Activated naive CD8-positive, alpha-beta T cell treated with anti-CD3 and anti-CD28 coated beads, Interleukin-2, amount 50 U/mL, for 24 hours (primary cell): ENCODE measurements at regions not wholly inside any gene's neighbourhood (a gene's known extent, or its start where the extent isn't known, plus 50 kb on each side); places are given as distances from the start of the nearest gene placed in this dataset.
"Not testable (repeated sequence)": the region's sequence is repeated elsewhere in the genome, so short reads cannot be mapped to it uniquely, and the experiment has no call there.

ENCODE experiments used
- ATAC-seq: fragments of 150-1000 bp; cut with Tn5 transposase; one replicate; pipeline ENCODE4 v1.10.0; 2021
- DNase-seq: peaks from one replicate; pipeline ENCODE4 v3.0.0; 2021
- H3K27ac Mint-ChIP-seq: one replicate; pipeline ENCODE4 v1.8.0; 2021; ENCODE audit warnings: mild to moderate bottlenecking, mixed read lengths
- H3K27me3 Mint-ChIP-seq: one replicate; pipeline ENCODE4 v1.8.0; 2021; ENCODE audit warnings: mixed read lengths
- H3K36me3 Mint-ChIP-seq: one replicate; pipeline ENCODE4 v1.8.0; 2021; ENCODE audit warnings: low read depth, mixed read lengths
- H3K4me1 Mint-ChIP-seq: one replicate; pipeline ENCODE4 v1.8.0; 2021; ENCODE audit warnings: mixed read lengths
- H3K4me3 Mint-ChIP-seq: one replicate; pipeline ENCODE4 v1.8.0; 2021; ENCODE audit warnings: mild to moderate bottlenecking, moderate library complexity, mixed read lengths
- H3K9me3 Mint-ChIP-seq: one replicate; pipeline ENCODE4 v1.8.0; 2021; ENCODE audit warnings: mixed read lengths

GRCh38 chr14:84975241-84975902 is 554.6 kb upstream of the FLRT2 start:
- peaks cover 17% of the 10 kb centered on the region for H3K9me3 Mint-ChIP-seq

GRCh38 chr14:84976805-84977204 is 553.1 kb upstream of the FLRT2 start:
- Mint-ChIP-seq H3K36me3 (no peaks in the 10 kb centered on the region), H3K27me3 (no peaks in the 10 kb centered on the region), H3K4me3 (no peak overlapping the region), H3K4me1 (no peaks in the 10 kb centered on the region), H3K27ac (no peak overlapping the region), H3K9me3 (peaks cover 14% of the 10 kb centered on the region)
- DNase-seq (no peak), ATAC-seq (no peak)

More at GRCh38 chr14:84975241-84975902, 554.6 kb upstream of the FLRT2 start:
- no peaks in the 10 kb centered on the region for H3K27me3 Mint-ChIP-seq
- H3K27ac Mint-ChIP-seq, result no peak overlapping the region
- DNase-seq (no peak), ATAC-seq (no peak)
- no peak overlapping the region for H3K4me3 Mint-ChIP-seq
- H3K4me1 Mint-ChIP-seq, result no peaks in the 10 kb centered on the region
- no peaks in the 10 kb centered on the region for H3K36me3 Mint-ChIP-seq

GRCh38 chr14:84987042-84987441 is 542.9 kb upstream of the FLRT2 start:
- H3K27me3 Mint-ChIP-seq, result no peaks in the 10 kb centered on the region
- no peak overlapping the region for H3K27ac Mint-ChIP-seq
- H3K9me3 Mint-ChIP-seq, result peaks cover 10% of the 10 kb centered on the region
- no peak overlapping the region for H3K4me3 Mint-ChIP-seq
- DNase-seq, result no peak
- no peaks in the 10 kb centered on the region for H3K4me1 Mint-ChIP-seq
- ATAC-seq, result no peak
- H3K36me3 Mint-ChIP-seq, result no peaks in the 10 kb centered on the region

GRCh38 chr14:84988357-84988756 is 541.6 kb upstream of the FLRT2 start:
- Mint-ChIP-seq H3K9me3 (peaks cover 8% of the 10 kb centered on the region), H3K4me3 (no peak overlapping the region), H3K27ac (no peak overlapping the region), H3K36me3 (no peaks in the 10 kb centered on the region), H3K4me1 (no peaks in the 10 kb centered on the region), H3K27me3 (no peaks in the 10 kb centered on the region)
- DNase-seq (no peak), ATAC-seq (no peak)

GRCh38 chr14:84991021-84991420 is 538.9 kb upstream of the FLRT2 start:
- no peaks in the 10 kb centered on the region for H3K4me1 Mint-ChIP-seq
- no peak overlapping the region for H3K27ac Mint-ChIP-seq
- no peak for DNase-seq
- H3K36me3 Mint-ChIP-seq, result no peaks in the 10 kb centered on the region
- no peak overlapping the region for H3K4me3 Mint-ChIP-seq
- peaks cover 10% of the 10 kb centered on the region for H3K9me3 Mint-ChIP-seq
- no peaks in the 10 kb centered on the region for H3K27me3 Mint-ChIP-seq
- no peak for ATAC-seq

GRCh38 chr14:84998216-84998615 is 531.7 kb upstream of the FLRT2 start:
- Mint-ChIP-seq H3K27me3 (no peaks in the 10 kb centered on the region), H3K36me3 (no peaks in the 10 kb centered on the region), H3K4me1 (no peaks in the 10 kb centered on the region), H3K9me3 (peaks cover 11% of the 10 kb centered on the region), H3K4me3 (no peak overlapping the region), H3K27ac (no peak overlapping the region)
- DNase-seq (no peak), ATAC-seq (no peak)

GRCh38 chr14:85002846-85003245 is 527.1 kb upstream of the FLRT2 start:
- ATAC-seq (no peak), DNase-seq (no peak)
- H3K9me3 Mint-ChIP-seq, result peaks cover 5% of the 10 kb centered on the region
- H3K36me3 Mint-ChIP-seq, result no peaks in the 10 kb centered on the region
- H3K27me3 Mint-ChIP-seq, result no peaks in the 10 kb centered on the region
- H3K27ac Mint-ChIP-seq, result no peak overlapping the region
- H3K4me1 Mint-ChIP-seq, result no peaks in the 10 kb centered on the region
- no peak overlapping the region for H3K4me3 Mint-ChIP-seq

GRCh38 chr14:85003805-85004204 is 526.1 kb upstream of the FLRT2 start:
- Mint-ChIP-seq H3K27me3 (no peaks in the 10 kb centered on the region), H3K4me1 (no peaks in the 10 kb centered on the region), H3K9me3 (peaks cover 5% of the 10 kb centered on the region), H3K27ac (no peak overlapping the region), H3K4me3 (no peak overlapping the region), H3K36me3 (no peaks in the 10 kb centered on the region)
- ATAC-seq (no peak), DNase-seq (no peak)

GRCh38 chr14:85009506-85009905 is 520.4 kb upstream of the FLRT2 start:
- no peaks in the 10 kb centered on the region for H3K36me3 Mint-ChIP-seq
- ATAC-seq, result no peak
- DNase-seq, result no peak
- H3K9me3 Mint-ChIP-seq, result peaks cover 5% of the 10 kb centered on the region
- H3K4me1 Mint-ChIP-seq, result no peaks in the 10 kb centered on the region
- H3K27me3 Mint-ChIP-seq, result no peaks in the 10 kb centered on the region
- no peak overlapping the region for H3K27ac Mint-ChIP-seq
- no peak overlapping the region for H3K4me3 Mint-ChIP-seq

- H3K27me3 Mint-ChIP-seq, result no peaks in the 10 kb centered on the region
- ATAC-seq, result no peak
- peaks cover 5% of the 10 kb centered on the region for H3K9me3 Mint-ChIP-seq
- no peaks in the 10 kb centered on the region for H3K36me3 Mint-ChIP-seq
- no peak overlapping the region for H3K4me3 Mint-ChIP-seq
- no peak for DNase-seq
- no peak overlapping the region for H3K27ac Mint-ChIP-seq
- no peaks in the 10 kb centered on the region for H3K4me1 Mint-ChIP-seq
These were observed 519.8 kb upstream of the FLRT2 start for GRCh38 chr14:85010186-85010585.

GRCh38 chr14:85016496-85016895 is 513.4 kb upstream of the FLRT2 start:
- Mint-ChIP-seq H3K27me3 (no peaks in the 10 kb centered on the region), H3K36me3 (no peaks in the 10 kb centered on the region), H3K4me3 (no peak overlapping the region), H3K27ac (no peak overlapping the region), H3K9me3 (peaks cover 17% of the 10 kb centered on the region), H3K4me1 (no peaks in the 10 kb centered on the region)
- no peak for DNase-seq
- ATAC-seq, result no peak

- not testable (repeated sequence) for H3K4me1 Mint-ChIP-seq, H3K4me3 Mint-ChIP-seq, H3K36me3 Mint-ChIP-seq, H3K27me3 Mint-ChIP-seq, ATAC-seq, H3K27ac Mint-ChIP-seq, DNase-seq
- H3K9me3 Mint-ChIP-seq, result peaks cover 18% of the 10 kb centered on the region
These were observed 506.1 kb upstream of the FLRT2 start for GRCh38 chr14:85023866-85024265.

GRCh38 chr14:85024931-85025330 is 505.0 kb upstream of the FLRT2 start:
- Mint-ChIP-seq H3K27ac (no peak overlapping the region), H3K36me3 (no peaks in the 10 kb centered on the region), H3K9me3 (peaks cover 15% of the 10 kb centered on the region), H3K4me1 (no peaks in the 10 kb centered on the region), H3K4me3 (no peak overlapping the region), H3K27me3 (no peaks in the 10 kb centered on the region)
- no peak for ATAC-seq
- no peak for DNase-seq

GRCh38 chr14:85027681-85028370 is 502.1 kb upstream of the FLRT2 start:
- no peak overlapping the region for H3K4me3 Mint-ChIP-seq
- H3K27me3 Mint-ChIP-seq, result no peaks in the 10 kb centered on the region
- no peaks in the 10 kb centered on the region for H3K36me3 Mint-ChIP-seq
- no peak overlapping the region for H3K27ac Mint-ChIP-seq
- H3K9me3 Mint-ChIP-seq, result peaks cover 9% of the 10 kb centered on the region
- ATAC-seq, result no peak
- no peak for DNase-seq
- no peaks in the 10 kb centered on the region for H3K4me1 Mint-ChIP-seq

- no peaks in the 10 kb centered on the region for H3K36me3 Mint-ChIP-seq
- no peak overlapping the region for H3K4me3 Mint-ChIP-seq
- DNase-seq, result no peak
- no peak overlapping the region for H3K27ac Mint-ChIP-seq
- no peaks in the 10 kb centered on the region for H3K4me1 Mint-ChIP-seq
- peaks cover 4% of the 10 kb centered on the region for H3K9me3 Mint-ChIP-seq
- no peak for ATAC-seq
- H3K27me3 Mint-ChIP-seq, result no peaks in the 10 kb centered on the region
These were observed 492.5 kb upstream of the FLRT2 start for GRCh38 chr14:85037411-85037810.
